Karpas-422 (cell line): ENCODE measurements at regions not wholly inside any gene's neighbourhood (a gene's known extent, or its start where the extent isn't known, plus 50 kb on each side); places are given as distances from the start of the nearest gene placed in this dataset.

Source experiments
- DNase-seq: peaks from one replicate; pipeline ENCODE4 v3.0.0-alpha.2; 2015
- H2AFZ ChIP-seq: fragments of 200-600 bp; sonication (generic); 2 replicates; pipeline ENCODE4 v1.6.1; 2014; ENCODE audit warnings: antibody characterized with exemption, low read length, mixed read lengths
- H3K27ac ChIP-seq: fragments of 200-600 bp; sonication (generic); 2 replicates; pipeline ENCODE4 v1.5.1; 2014; ENCODE audit warnings: mild to moderate bottlenecking, low read length, moderate library complexity
- H3K27me3 ChIP-seq: fragments of 200-600 bp; sonication (generic); 2 replicates; pipeline ENCODE4 v1.6.1; 2014; ENCODE audit warnings: low read length, mixed read lengths
- H3K36me3 ChIP-seq: fragments of 200-600 bp; sonication (generic); 2 replicates; pipeline ENCODE4 v1.6.1; 2014; ENCODE audit warnings: low read length, mixed read lengths; ENCODE audit not compliant: insufficient read depth
- H3K4me1 ChIP-seq: fragments of 200-600 bp; sonication (generic); 2 replicates; pipeline ENCODE4 v1.6.1; 2014; ENCODE audit warnings: mild to moderate bottlenecking, low read length, mixed read lengths
- H3K4me2 ChIP-seq: fragments of 200-600 bp; sonication (generic); 2 replicates; pipeline ENCODE4 v1.6.1; 2014; ENCODE audit warnings: low read length, low read depth, mild to moderate bottlenecking; ENCODE audit not compliant: poor library complexity, severe bottlenecking
- H3K4me3 ChIP-seq: fragments of 200-600 bp; sonication (generic); 2 replicates; pipeline ENCODE4 v1.5.1; 2014; ENCODE audit warnings: mild to moderate bottlenecking, antibody characterized with exemption, low read length, mixed read lengths
- H3K79me2 ChIP-seq: fragments of 200-600 bp; sonication (generic); 2 replicates; pipeline ENCODE4 v1.6.1; 2014; ENCODE audit warnings: mild to moderate bottlenecking, low read length, mixed read lengths
- H3K9ac ChIP-seq: fragments of 200-600 bp; sonication (generic); 2 replicates; pipeline ENCODE4 v1.6.0; 2014; ENCODE audit warnings: low read length
- H3K9me2 ChIP-seq: fragments of 200-600 bp; sonication (generic), shearing (Covaris generic); replicated peaks from 2 replicates; pipeline ENCODE4 v1.6.0; 2014; ENCODE audit warnings: mild to moderate bottlenecking, low read length, moderate library complexity; ENCODE audit not compliant: insufficient read depth
- H3K9me3 ChIP-seq: fragments of 300-700, 200-600 bp; sonication (generic); 2 replicates; pipeline ENCODE4 v1.6.1; 2014; ENCODE audit warnings: low read length, mixed read lengths
- H4K20me1 ChIP-seq: fragments of 200-600 bp; sonication (generic); 2 replicates; pipeline ENCODE4 v1.6.1; 2014; ENCODE audit warnings: mild to moderate bottlenecking, antibody characterized with exemption, low read length, low read depth; ENCODE audit not compliant: insufficient read depth

DNA sequence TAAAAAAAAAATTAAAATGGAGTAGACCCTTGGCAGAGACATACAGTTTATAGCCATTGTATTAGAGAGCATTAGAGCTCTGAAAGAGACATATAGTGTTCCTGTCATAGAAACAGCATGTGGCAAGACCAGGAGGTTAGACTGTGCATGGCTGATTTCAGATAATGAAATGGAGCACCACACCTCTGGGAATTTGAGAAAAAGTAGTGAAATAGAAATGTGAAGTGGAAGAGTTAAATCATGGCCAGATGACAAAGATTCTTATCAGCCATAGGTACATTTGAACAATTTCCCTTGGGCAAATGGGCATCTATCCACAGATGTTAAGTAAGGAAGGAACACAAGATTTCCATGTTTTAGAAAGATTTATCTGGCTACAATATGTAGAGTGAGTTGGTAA lies 1083.1 kb downstream of the PLA2G4A start:
- Histone ChIP-seq H3K4me2 (no peak overlapping the region), H3K9ac (no peak overlapping the region), H3K9me2 (no peaks in the 10 kb centered on the region), H3K36me3 (no peaks in the 10 kb centered on the region), H3K4me1 (no peaks in the 10 kb centered on the region), H3K9me3 (no peaks in the 10 kb centered on the region), H3K79me2 (no peaks in the 10 kb centered on the region), H3K27ac (no peak overlapping the region), H3K27me3 (no peaks in the 10 kb centered on the region), H2AFZ (no peak overlapping the region), H3K4me3 (no peak overlapping the region), H4K20me1 (no peaks in the 10 kb centered on the region)
- DNase-seq: peak; percentile 33

DNA sequence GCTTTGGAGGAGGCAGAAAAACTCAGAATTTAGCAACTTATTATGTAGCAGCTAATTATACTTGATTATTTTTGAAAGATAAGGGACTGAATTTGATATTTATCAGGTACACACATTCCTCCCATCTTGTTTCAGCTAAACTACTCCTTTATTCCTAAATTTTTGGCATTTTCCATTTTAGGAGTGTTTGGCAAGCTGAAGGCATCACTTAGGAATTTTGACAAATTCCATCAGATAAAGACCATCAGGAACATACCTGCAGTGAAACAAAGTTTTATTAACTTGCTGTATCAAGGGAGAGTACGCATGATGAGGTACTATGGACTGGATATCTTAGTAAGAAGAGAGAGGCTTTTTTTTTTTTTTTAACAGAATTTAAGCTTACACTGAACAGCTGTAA lies 1092.2 kb downstream of the PLA2G4A start:
- no peak for DNase-seq
- no peak overlapping the region for H3K4me3 ChIP-seq
- no peaks in the 10 kb centered on the region for H4K20me1 ChIP-seq
- H3K79me2 ChIP-seq: no peaks in the 10 kb centered on the region
- no peak overlapping the region for H3K9ac ChIP-seq
- no peak overlapping the region for H2AFZ ChIP-seq
- no peak overlapping the region for H3K27ac ChIP-seq
- no peaks in the 10 kb centered on the region; the same call in 1 of the 2 replicates for H3K9me2 ChIP-seq
- no peaks in the 10 kb centered on the region for H3K27me3 ChIP-seq
- no peaks in the 10 kb centered on the region for H3K4me1 ChIP-seq
- no peaks in the 10 kb centered on the region for H3K36me3 ChIP-seq
- no peaks in the 10 kb centered on the region for H3K9me3 ChIP-seq
- no peak overlapping the region for H3K4me2 ChIP-seq

DNA sequence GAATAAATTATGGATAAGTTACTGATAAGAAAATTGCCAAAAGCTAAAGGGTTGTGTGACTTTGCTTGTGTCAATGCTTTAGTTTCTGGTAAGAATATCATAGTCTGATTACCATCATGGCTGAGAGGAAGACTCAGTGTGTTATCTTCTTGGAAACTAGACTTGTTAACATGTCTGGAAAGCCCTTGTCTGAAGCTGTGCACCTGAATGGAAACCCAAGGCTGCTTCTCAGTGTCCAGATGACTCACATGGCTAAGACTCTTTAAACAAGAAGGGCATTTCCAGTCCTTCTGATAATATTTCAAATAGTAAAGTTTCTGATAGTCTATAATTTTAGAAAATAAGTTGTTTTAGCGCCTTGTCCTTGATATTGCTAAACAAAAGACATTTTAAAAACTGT lies 1092.7 kb downstream of the PLA2G4A start:
- DNase-seq: no peak
- H3K9ac ChIP-seq: no peak overlapping the region
- no peak overlapping the region for H3K27ac ChIP-seq
- no peaks in the 10 kb centered on the region for H3K79me2 ChIP-seq
- H3K36me3 ChIP-seq: no peaks in the 10 kb centered on the region
- no peak overlapping the region for H3K4me3 ChIP-seq
- H3K4me2 ChIP-seq: no peak overlapping the region
- H4K20me1 ChIP-seq: no peaks in the 10 kb centered on the region
- H3K9me3 ChIP-seq: no peaks in the 10 kb centered on the region
- H3K9me2 ChIP-seq: no peaks in the 10 kb centered on the region; the same call in 1 of the 2 replicates
- H2AFZ ChIP-seq: no peak overlapping the region
- H3K27me3 ChIP-seq: no peaks in the 10 kb centered on the region
- no peaks in the 10 kb centered on the region for H3K4me1 ChIP-seq

DNA sequence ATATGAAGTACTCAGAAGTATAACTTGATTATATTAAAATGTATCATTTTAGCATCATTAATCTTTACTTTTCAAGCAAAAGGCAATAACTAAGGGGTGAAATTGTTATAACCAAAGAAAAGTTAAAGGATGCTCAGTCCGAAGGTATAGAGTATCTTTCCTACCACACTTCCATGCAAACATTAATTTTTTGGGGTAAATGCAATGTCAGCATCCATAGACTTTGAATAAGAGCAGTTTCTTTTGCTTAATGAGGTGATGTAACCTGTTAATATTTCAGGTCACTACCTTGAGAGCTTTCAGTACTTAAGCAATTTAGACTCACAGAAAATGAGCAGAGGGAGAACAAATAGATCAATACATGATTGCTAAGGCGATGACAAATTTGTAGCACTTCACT lies 1093.5 kb downstream of the PLA2G4A start:
- DNase-seq: no peak
- Histone ChIP-seq H3K36me3 (no peaks in the 10 kb centered on the region), H3K27ac (no peak overlapping the region), H3K9me3 (no peaks in the 10 kb centered on the region), H3K4me2 (no peak overlapping the region), H3K27me3 (no peaks in the 10 kb centered on the region), H3K4me1 (no peaks in the 10 kb centered on the region), H4K20me1 (no peaks in the 10 kb centered on the region), H2AFZ (no peak overlapping the region), H3K4me3 (no peak overlapping the region), H3K9me2 (no peaks in the 10 kb centered on the region; the same call in 1 of the 2 replicates), H3K79me2 (no peaks in the 10 kb centered on the region), H3K9ac (no peak overlapping the region)

DNA sequence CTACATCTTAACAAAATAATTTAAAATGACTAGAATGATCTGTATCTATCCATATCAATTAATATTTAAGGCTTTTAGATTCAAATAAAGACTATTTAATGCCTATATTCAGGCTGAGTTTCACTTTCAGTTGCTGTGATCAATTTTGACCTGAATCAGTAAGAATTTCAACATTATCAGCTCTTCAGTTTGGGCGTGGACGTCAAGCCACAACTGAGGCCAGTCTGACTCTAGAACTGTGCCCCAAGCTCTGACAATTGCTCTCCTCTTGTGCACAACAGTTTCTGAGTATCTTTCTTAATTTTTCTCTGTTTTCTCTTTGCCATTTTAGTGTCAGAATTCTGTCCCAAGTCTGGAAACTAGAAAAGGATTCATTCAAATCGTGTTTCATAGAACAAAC lies 1095.5 kb downstream of the PLA2G4A start:
- Histone ChIP-seq H3K79me2 (no peaks in the 10 kb centered on the region), H3K4me3 (no peak overlapping the region), H3K9ac (no peak overlapping the region), H3K27me3 (no peaks in the 10 kb centered on the region), H3K9me2 (no peaks in the 10 kb centered on the region; the same call in 1 of the 2 replicates), H3K27ac (no peak overlapping the region), H3K4me2 (no peak overlapping the region), H2AFZ (no peak overlapping the region), H3K9me3 (no peaks in the 10 kb centered on the region), H3K4me1 (no peaks in the 10 kb centered on the region), H3K36me3 (no peaks in the 10 kb centered on the region), H4K20me1 (no peaks in the 10 kb centered on the region)
- DNase-seq: no peak

DNA sequence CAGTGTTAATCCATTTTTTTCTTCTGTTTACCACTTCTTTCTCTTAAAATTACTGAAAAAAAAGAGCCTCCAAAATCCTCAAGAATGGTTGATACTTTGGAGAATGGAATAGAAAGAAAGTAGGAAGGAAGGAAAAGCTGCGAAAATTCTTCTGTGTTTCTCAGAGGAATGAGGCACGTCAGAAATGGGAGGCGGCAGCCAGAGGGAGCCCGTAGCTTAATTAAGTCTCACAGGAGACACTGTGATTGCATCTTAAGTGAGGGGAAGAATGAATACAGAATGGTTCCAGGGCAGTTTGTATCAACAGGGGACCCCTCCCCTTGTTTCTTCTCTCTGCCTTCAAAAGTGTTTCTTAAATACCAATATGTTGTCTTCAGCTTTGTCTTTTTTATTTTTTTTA lies 1099.5 kb downstream of the PLA2G4A start:
- no peaks in the 10 kb centered on the region for H4K20me1 ChIP-seq
- H2AFZ ChIP-seq: no peak overlapping the region

DNA sequence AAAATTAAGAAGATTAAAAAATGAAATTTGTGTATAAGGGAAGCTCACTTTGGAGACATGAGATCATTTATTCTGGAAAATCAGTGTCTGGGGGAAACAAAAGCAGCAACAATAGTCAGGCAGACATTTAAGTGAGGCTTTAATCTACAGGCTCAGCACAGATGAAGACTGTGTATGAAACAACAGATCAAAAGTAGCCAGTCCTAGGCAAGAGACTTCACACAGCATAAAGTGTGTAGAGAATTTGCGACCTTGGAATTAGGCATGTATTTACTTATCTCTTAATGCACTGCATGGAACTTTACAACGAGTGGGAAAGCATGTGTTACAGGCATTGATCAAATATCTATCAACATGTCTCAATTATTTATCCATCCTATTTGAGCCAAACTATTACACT lies 1099.9 kb downstream of the PLA2G4A start:
- Histone ChIP-seq H3K4me3 (no peak overlapping the region), H3K36me3 (no peaks in the 10 kb centered on the region), H3K27ac (no peak overlapping the region), H3K4me2 (no peak overlapping the region), H3K79me2 (no peaks in the 10 kb centered on the region), H4K20me1 (no peaks in the 10 kb centered on the region), H3K4me1 (no peaks in the 10 kb centered on the region), H3K9me3 (no peaks in the 10 kb centered on the region), H3K9me2 (no peaks in the 10 kb centered on the region), H2AFZ (no peak overlapping the region), H3K27me3 (no peaks in the 10 kb centered on the region), H3K9ac (no peak overlapping the region)
- no peak for DNase-seq

More for the DNA sequence above, 1099.5 kb downstream of the PLA2G4A start:
- no peak overlapping the region for H3K27ac ChIP-seq
- H3K27me3 ChIP-seq: no peaks in the 10 kb centered on the region
- no peaks in the 10 kb centered on the region for H3K79me2 ChIP-seq
- no peaks in the 10 kb centered on the region for H3K9me2 ChIP-seq
- no peak overlapping the region for H3K4me2 ChIP-seq
- no peak overlapping the region for H3K4me3 ChIP-seq
- H3K9me3 ChIP-seq: no peaks in the 10 kb centered on the region
- H3K36me3 ChIP-seq: no peaks in the 10 kb centered on the region
- H3K9ac ChIP-seq: no peak overlapping the region
- H3K4me1 ChIP-seq: no peaks in the 10 kb centered on the region
- DNase-seq: no peak

DNA sequence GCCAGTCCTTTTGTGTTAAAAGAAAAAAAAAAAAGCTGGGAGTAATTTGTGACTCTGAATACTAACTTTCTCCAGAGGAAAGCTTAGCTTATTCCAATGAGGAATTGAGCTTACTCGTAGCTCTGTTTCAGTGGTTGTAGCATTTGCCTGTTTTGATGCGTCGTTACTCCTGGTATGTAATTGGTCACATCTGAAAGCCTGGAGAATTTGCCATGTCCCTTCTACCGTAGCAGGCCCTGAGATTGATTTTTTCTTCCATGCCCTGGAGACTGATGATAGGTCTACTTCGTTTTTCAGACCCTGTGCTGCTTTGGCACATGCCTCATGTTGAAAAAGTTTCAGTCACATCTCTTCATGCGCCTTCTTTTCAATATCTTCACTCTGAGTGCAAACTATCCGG lies 1103.0 kb downstream of the PLA2G4A start:
- H3K27me3 ChIP-seq: no peaks in the 10 kb centered on the region
- no peak overlapping the region; the same call in 1 of the 2 replicates for H2AFZ ChIP-seq
- DNase-seq: no peak

More for the DNA sequence above, 1103.0 kb downstream of the PLA2G4A start:
- Histone ChIP-seq H3K79me2 (no peaks in the 10 kb centered on the region), H3K4me3 (no peak overlapping the region), H3K9me2 (no peaks in the 10 kb centered on the region), H4K20me1 (no peaks in the 10 kb centered on the region), H3K36me3 (no peaks in the 10 kb centered on the region), H3K9me3 (0 out of 2 replicates have a peak, but pooled peaks cover 3% of the 10 kb centered on the region), H3K4me1 (no peaks in the 10 kb centered on the region), H3K9ac (no peak overlapping the region), H3K27ac (no peak overlapping the region), H3K4me2 (no peak overlapping the region)
